Right lobe of liver (tissue), 6 donors: ENCODE measurements at regions not wholly inside any gene's neighbourhood (a gene's known extent, or its start where the extent isn't known, plus 50 kb on each side); places are given as distances from the start of the nearest gene placed in this dataset.

Source experiments
- ATAC-seq, 4 donors: fragments of 200-7000 bp; cut with Tn5 transposase; one replicate each; pipeline ENCODE4 v1.9.1; 2020; ENCODE audit warnings: mild to moderate bottlenecking in 4 of 4, moderate library complexity in 4 of 4
- DNase-seq, 3 donors: peaks; one replicate each; pipeline ENCODE4 v3.0.0-alpha.2; 2020
- H3K27ac ChIP-seq, 3 donors: fragments of 200-600 bp; one replicate each; pipeline ENCODE4 v1.8.0; 2022
- H3K27me3 ChIP-seq, 2 donors: fragments of 200-600 bp; one replicate each; pipeline ENCODE4 v1.8.0; 2022
- H3K36me3 ChIP-seq, 4 donors: fragments of 200-600 bp; sonication (generic) in 1 of 4; one replicate each; pipeline versions ENCODE4 v1.5.1 to v1.8.0; 2017 to 2022; ENCODE audit warnings: control low read depth in 1 of 4
- H3K4me1 ChIP-seq, 4 donors: fragments of 200-600 bp; sonication (generic) in 1 of 4; one replicate each; pipeline versions ENCODE4 v1.5.1 to v1.8.0; 2017 to 2022; ENCODE audit warnings: control low read depth in 1 of 4
- H3K4me3 ChIP-seq, 3 donors: fragments of 200-600 bp; one replicate each; pipeline ENCODE4 v1.8.0; 2022
- H3K9me3 ChIP-seq, 4 donors: fragments of 200-600 bp; sonication (generic) in 1 of 4; one replicate each; pipeline versions ENCODE4 v1.5.1 to v1.8.0; 2017 to 2022; ENCODE audit warnings: control low read depth in 1 of 4
- POLR2A ChIP-seq: fragments of 450-650 bp; IDR thresholded peaks from one replicate; pipeline ENCODE4 v1.6.1; 2017; ENCODE audit warnings: antibody characterized with exemption, mild to moderate bottlenecking
- WGBS: methylation state at CpG from one replicate; pipeline ENCODE4 v1.1.6; 2018; ENCODE audit warnings: low coverage, low lambda C conversion rate; ENCODE audit not compliant: insufficient coverage; ENCODE audit errors: missing lambda C conversion rate; 5-methylcytosine and 5-hydroxymethylcytosine counted together
- intact Hi-C, 2 donors: fragments of 100-400 bp; cut with DNase I; formaldehyde crosslinking; loops; one replicate each; pipeline versions ENCODE4 v1.11.2 to v1.14.1; 2022
- TF ChIP-seq, protein P1 (sequence below), 4 donors: fragments of 200-600 bp in 3 of 4; fragments of 450-650 bp in 1 of 4; IDR thresholded peaks; one replicate each; pipeline versions ENCODE4 v1.5.1 to v1.8.0; 2016 to 2022; ENCODE audit warnings: antibody characterized with exemption in 4 of 4, mild to moderate bottlenecking in 2 of 4
- donor health status: DM: no; HTN: yes; CAD: no.
- donor health status: DM: no; HTN: no; CAD: no.
- donor health status: DM: no; HTN: no; CAD: no.
- donor health status: DM: no; HTN: yes; CAD: no.
- donor health status: DM: no; HTN: yes; CAD: no.

DNA sequence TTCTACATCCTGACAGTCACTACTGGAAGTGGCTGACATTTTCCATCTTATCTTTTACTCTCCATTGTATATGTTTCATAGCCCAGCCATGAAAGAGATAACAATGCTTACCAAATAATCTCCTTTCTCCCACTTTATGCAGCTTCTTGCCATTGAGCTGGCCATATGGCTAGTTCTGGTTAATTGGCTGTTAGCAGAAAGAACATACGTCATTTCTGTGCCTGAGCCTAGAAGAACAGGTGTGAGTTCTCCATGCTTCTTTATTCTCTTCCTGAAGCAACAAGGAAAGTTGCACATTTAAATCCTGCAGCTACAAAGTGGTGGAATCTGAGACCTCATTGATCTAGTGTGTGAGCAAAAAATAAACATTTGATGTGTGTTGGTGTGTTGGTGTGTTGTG lies 82.0 kb upstream of the FSHR start:
- WGBS: 38% methylated on average over 1 of the region's 1 CpG
- Histone ChIP-seq H3K36me3 (no peaks in the 10 kb centered on the region), H3K4me3 (no peak overlapping the region), H3K27ac (no peak overlapping the region), H3K9me3 (no peaks in the 10 kb centered on the region), H3K27me3 (no peaks in the 10 kb centered on the region), H3K4me1 (no peaks in the 10 kb centered on the region)
- TF ChIP-seq POLR2A: no peak
- TF ChIP-seq, protein P1, sequence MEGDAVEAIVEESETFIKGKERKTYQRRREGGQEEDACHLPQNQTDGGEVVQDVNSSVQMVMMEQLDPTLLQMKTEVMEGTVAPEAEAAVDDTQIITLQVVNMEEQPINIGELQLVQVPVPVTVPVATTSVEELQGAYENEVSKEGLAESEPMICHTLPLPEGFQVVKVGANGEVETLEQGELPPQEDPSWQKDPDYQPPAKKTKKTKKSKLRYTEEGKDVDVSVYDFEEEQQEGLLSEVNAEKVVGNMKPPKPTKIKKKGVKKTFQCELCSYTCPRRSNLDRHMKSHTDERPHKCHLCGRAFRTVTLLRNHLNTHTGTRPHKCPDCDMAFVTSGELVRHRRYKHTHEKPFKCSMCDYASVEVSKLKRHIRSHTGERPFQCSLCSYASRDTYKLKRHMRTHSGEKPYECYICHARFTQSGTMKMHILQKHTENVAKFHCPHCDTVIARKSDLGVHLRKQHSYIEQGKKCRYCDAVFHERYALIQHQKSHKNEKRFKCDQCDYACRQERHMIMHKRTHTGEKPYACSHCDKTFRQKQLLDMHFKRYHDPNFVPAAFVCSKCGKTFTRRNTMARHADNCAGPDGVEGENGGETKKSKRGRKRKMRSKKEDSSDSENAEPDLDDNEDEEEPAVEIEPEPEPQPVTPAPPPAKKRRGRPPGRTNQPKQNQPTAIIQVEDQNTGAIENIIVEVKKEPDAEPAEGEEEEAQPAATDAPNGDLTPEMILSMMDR (IDR thresholded peaks at IDR 0.05): no peak
- ATAC-seq: no peak
- no peak for DNase-seq
- intact Hi-C loops: no loop called here

DNA sequence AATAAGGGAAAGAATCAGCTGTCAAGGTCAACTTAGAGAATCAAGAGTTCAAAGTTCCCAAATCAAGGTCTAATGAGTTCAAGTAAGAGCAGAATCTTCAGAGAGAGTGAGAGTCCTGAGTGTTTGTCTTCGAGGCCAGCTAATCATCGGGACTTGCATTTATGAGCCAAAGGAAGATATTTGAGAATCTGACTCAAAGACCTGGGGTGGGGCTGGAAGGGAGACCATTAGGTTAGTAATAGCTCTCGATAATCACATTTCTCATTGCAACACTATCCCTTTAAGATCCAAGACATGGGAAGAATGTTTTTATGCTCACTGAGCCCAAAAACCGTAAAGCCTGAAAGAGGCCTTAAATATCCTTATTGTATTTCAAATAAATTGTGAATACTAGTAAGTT lies 72.0 kb upstream of the FSHR start:
- WGBS: 67% methylated on average over 4 of the region's 4 CpGs

DNA sequence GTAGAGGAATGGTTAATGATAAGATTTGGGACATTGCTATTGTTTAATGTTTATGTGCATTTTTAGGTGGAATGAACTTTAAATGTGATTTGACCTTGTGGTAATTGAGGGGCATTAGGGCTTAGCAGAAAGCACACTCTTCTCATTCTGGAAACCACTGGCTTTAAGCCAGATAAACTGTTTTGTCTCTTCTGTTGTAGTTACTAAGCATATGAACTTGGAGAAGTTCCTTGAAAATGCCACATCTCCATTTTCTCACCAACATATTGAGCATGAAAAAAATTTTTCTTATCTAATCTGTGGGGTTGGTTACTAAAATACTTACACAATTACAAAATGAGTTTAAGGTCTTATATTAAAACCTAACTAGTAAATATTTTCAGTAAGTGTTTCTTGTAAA lies 70.8 kb upstream of the FSHR start:
- no peaks in the 10 kb centered on the region for H3K9me3 ChIP-seq
- intact Hi-C loops: no loop called here
- H3K27me3 ChIP-seq: no peaks in the 10 kb centered on the region
- H3K36me3 ChIP-seq: no peaks in the 10 kb centered on the region
- H3K27ac ChIP-seq: no peak overlapping the region
- no peak for TF ChIP-seq POLR2A
- TF ChIP-seq, protein P1 (IDR thresholded peaks at IDR 0.05): no peak
- no peak for ATAC-seq
- DNase-seq: no peak
- no peaks in the 10 kb centered on the region for H3K4me1 ChIP-seq
- H3K4me3 ChIP-seq: no peak overlapping the region

More for the DNA sequence above, 72.0 kb upstream of the FSHR start:
- Histone ChIP-seq H3K36me3 (no peaks in the 10 kb centered on the region), H3K9me3 (no peaks in the 10 kb centered on the region), H3K4me3 (no peak overlapping the region), H3K27me3 (no peaks in the 10 kb centered on the region), H3K4me1 (no peaks in the 10 kb centered on the region), H3K27ac (no peak overlapping the region)
- no peak for ATAC-seq
- no peak for DNase-seq
- intact Hi-C loops: no loop called here
- TF ChIP-seq, protein P1 (IDR thresholded peaks at IDR 0.05): no peak
- no peak for TF ChIP-seq POLR2A

DNA sequence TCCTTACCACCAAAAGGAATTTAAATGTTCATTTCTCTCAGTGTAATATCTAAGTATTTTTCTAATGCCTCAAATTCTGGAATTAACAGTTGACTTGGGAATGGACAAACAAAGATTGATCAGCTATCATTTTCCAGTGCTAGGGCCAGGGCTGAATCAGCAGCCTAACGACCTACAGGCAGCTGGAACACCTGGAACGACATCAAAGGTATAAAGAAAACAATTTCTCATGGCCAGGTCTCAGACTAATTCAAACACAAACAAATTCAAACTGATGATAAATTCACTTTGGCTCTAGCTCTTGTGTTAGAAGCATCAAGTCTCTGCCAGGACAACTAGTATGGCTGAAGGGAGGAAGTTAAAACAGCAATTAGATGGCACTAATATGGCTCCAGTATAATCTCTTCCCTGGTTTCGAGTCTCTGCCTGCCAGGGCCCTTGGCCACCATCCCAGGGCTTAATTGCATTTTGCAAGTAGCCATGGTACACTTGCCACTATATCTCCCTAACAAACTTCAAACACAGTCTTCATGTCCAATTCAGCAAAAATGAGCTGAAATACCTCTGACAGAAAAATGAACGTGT lies 70.2 kb upstream of the FSHR start:
- intact Hi-C loops: no loop called here
- TF ChIP-seq, protein P1 (IDR thresholded peaks at IDR 0.05): no peak
- TF ChIP-seq POLR2A: no peak
- no peaks in the 10 kb centered on the region for H3K4me1 ChIP-seq
- no peak for DNase-seq
- no peaks in the 10 kb centered on the region for H3K27me3 ChIP-seq
- H3K27ac ChIP-seq: no peak overlapping the region
- H3K4me3 ChIP-seq: no peak overlapping the region
- 18% methylated on average over 4 of the region's 4 CpGs for WGBS
- no peaks in the 10 kb centered on the region for H3K36me3 ChIP-seq
- no peaks in the 10 kb centered on the region for H3K9me3 ChIP-seq
- ATAC-seq: no peak

- no peak for TF ChIP-seq POLR2A
- TF ChIP-seq, protein P1 (IDR thresholded peaks at IDR 0.05): no peak
- Histone ChIP-seq H3K9me3 (no peaks in the 10 kb centered on the region), H3K27ac (no peak overlapping the region), H3K4me1 (no peaks in the 10 kb centered on the region), H3K36me3 (no peaks in the 10 kb centered on the region), H3K27me3 (no peaks in the 10 kb centered on the region), H3K4me3 (no peak overlapping the region)
- intact Hi-C loops: no loop called here
- ATAC-seq (no peak), DNase-seq (no peak)
- WGBS: 48% methylated on average over 3 of the region's 3 CpGs
These were observed 68.7 kb upstream of the FSHR start for GRCh38 chr2:49222975-49223528.
